ENCODE measurements at regions not wholly inside any gene's neighbourhood (a gene's known extent, or its start where the extent isn't known, plus 50 kb on each side); places are given as distances from the start of the nearest gene placed in this dataset.

GRCh38 chr16:60818465-60818864 is 1217.8 kb downstream of the CDH8 start:
- no peaks in the 10 kb centered on the region for H3K27me3 ChIP-seq (replicated peaks; ENCODE audit: insufficient read depth)
- no peaks in the 10 kb centered on the region for H3K9me3 ChIP-seq
- no peaks in the 10 kb centered on the region for H3K4me1 ChIP-seq (replicated peaks)
- no peaks in the 10 kb centered on the region for H3K36me3 ChIP-seq
- intact Hi-C loops (cut with DNase I), result no loop called here
- H3K27ac ChIP-seq, result no peak overlapping the region
- 77% methylated on average over 1 of the region's 1 CpG for WGBS
- no peak for DNase-seq (ENCODE audit: low spot score)
- TF ChIP-seq POLR2AphosphoS5 (IDR thresholded peaks at IDR 0.05) (no peak), CTCF (IDR thresholded peaks at IDR 0.05) (no peak), POLR2A (IDR thresholded peaks at IDR 0.05) (no peak)
- H3K4me3 ChIP-seq, result no peak overlapping the region

- no peaks in the 10 kb centered on the region for H3K9me3 ChIP-seq
- H3K36me3 ChIP-seq, result no peaks in the 10 kb centered on the region
- TF ChIP-seq POLR2AphosphoS5 (IDR thresholded peaks at IDR 0.05) (no peak), POLR2A (IDR thresholded peaks at IDR 0.05) (no peak), CTCF (IDR thresholded peaks at IDR 0.05) (no peak)
- WGBS, result 90% methylated on average over 1 of the region's 1 CpG
- no peak for DNase-seq (ENCODE audit: low spot score)
- no peaks in the 10 kb centered on the region for H3K27me3 ChIP-seq (replicated peaks; ENCODE audit: insufficient read depth)
- H3K4me3 ChIP-seq, result no peak overlapping the region
- H3K4me1 ChIP-seq (replicated peaks), result no peaks in the 10 kb centered on the region
- H3K27ac ChIP-seq, result no peak overlapping the region
- intact Hi-C loops (cut with DNase I), result no loop called here
These were observed 1219.8 kb downstream of the CDH8 start for GRCh38 chr16:60816461-60816860.

- 81% methylated on average over 3 of the region's 3 CpGs for WGBS
- no peaks in the 10 kb centered on the region for H3K4me1 ChIP-seq (replicated peaks)
- no peak overlapping the region for H3K4me3 ChIP-seq
- H3K36me3 ChIP-seq, result no peaks in the 10 kb centered on the region
- no peak for DNase-seq (ENCODE audit: low spot score)
- intact Hi-C loops (cut with DNase I), result no loop called here
- no peak for TF ChIP-seq POLR2A (IDR thresholded peaks at IDR 0.05)
- no peak for TF ChIP-seq POLR2AphosphoS5 (IDR thresholded peaks at IDR 0.05)
- no peak for TF ChIP-seq CTCF (IDR thresholded peaks at IDR 0.05)
- H3K9me3 ChIP-seq, result no peaks in the 10 kb centered on the region
- no peaks in the 10 kb centered on the region for H3K27me3 ChIP-seq (replicated peaks; ENCODE audit: insufficient read depth)
- no peak overlapping the region for H3K27ac ChIP-seq
These were observed 1220.4 kb downstream of the CDH8 start for GRCh38 chr16:60815865-60816264.

GRCh38 chr16:60815033-60815432 is 1221.2 kb downstream of the CDH8 start:
- TF ChIP-seq POLR2A (IDR thresholded peaks at IDR 0.05) (no peak), CTCF (IDR thresholded peaks at IDR 0.05) (no peak), POLR2AphosphoS5 (IDR thresholded peaks at IDR 0.05) (no peak)
- intact Hi-C loops (cut with DNase I), result no loop called here
- WGBS, result 56% methylated on average over 3 of the region's 3 CpGs
- Histone ChIP-seq H3K9me3 (no peaks in the 10 kb centered on the region), H3K4me3 (no peak overlapping the region), H3K4me1 (replicated peaks) (no peaks in the 10 kb centered on the region), H3K27ac (no peak overlapping the region), H3K27me3 (replicated peaks; ENCODE audit: insufficient read depth) (no peaks in the 10 kb centered on the region), H3K36me3 (no peaks in the 10 kb centered on the region)
- no peak for DNase-seq (ENCODE audit: low spot score)

- DNase-seq (ENCODE audit: low spot score), result no peak
- intact Hi-C loops (cut with DNase I), result no loop called here
- Histone ChIP-seq H3K27me3 (replicated peaks; ENCODE audit: insufficient read depth) (no peaks in the 10 kb centered on the region), H3K36me3 (no peaks in the 10 kb centered on the region), H3K9me3 (no peaks in the 10 kb centered on the region), H3K27ac (no peak overlapping the region), H3K4me1 (replicated peaks) (no peaks in the 10 kb centered on the region), H3K4me3 (no peak overlapping the region)
- TF ChIP-seq POLR2A (IDR thresholded peaks at IDR 0.05) (no peak), POLR2AphosphoS5 (IDR thresholded peaks at IDR 0.05) (no peak), CTCF (IDR thresholded peaks at IDR 0.05) (no peak)
These were observed 1224.6 kb downstream of the CDH8 start for GRCh38 chr16:60811657-60812056.

All from prostate gland (tissue), 2 donors.